Nephron (organoid): ENCODE measurements at regions not wholly inside any gene's neighbourhood (a gene's known extent, or its start where the extent isn't known, plus 50 kb on each side); places are given as distances from the start of the nearest gene placed in this dataset.
"Not testable (repeated sequence)": the region's sequence is repeated elsewhere in the genome, so short reads cannot be mapped to it uniquely, and the experiment has no call there.

ENCODE experiments used
- H3K27ac Mint-ChIP-seq, 3 experiments: 2 replicates each; pipeline ENCODE4 v1.8.0; 2020; ENCODE audit warnings: mixed read lengths in 3 of 3, mild to moderate bottlenecking in 2 of 3, moderate library complexity in 1 of 3
- H3K27me3 Mint-ChIP-seq: 2 replicates; pipeline ENCODE4 v1.8.0; 2021; ENCODE audit warnings: low read depth, mild to moderate bottlenecking, moderate library complexity, mixed read lengths
- H3K36me3 Mint-ChIP-seq: 2 replicates; pipeline ENCODE4 v1.8.0; 2020; ENCODE audit warnings: low read depth, mixed read lengths
- H3K4me1 Mint-ChIP-seq: 2 replicates; pipeline ENCODE4 v1.8.0; 2020; ENCODE audit warnings: mixed read lengths
- H3K4me3 Mint-ChIP-seq, 3 experiments: 2 replicates each; pipeline ENCODE4 v1.8.0; 2020; ENCODE audit warnings: mild to moderate bottlenecking in 3 of 3, mixed read lengths in 3 of 3, moderate library complexity in 2 of 3
- H3K9me3 Mint-ChIP-seq: 2 replicates; pipeline ENCODE4 v1.8.0; 2020; ENCODE audit warnings: mixed read lengths
- TF ChIP-seq, protein P1 (sequence below), 3 experiments: fragments of 200-600 bp; sonication (generic); IDR thresholded peaks; one replicate each; pipeline ENCODE4 v1.5.0; 2021; ENCODE audit warnings: antibody characterized with exemption in 3 of 3; ENCODE audit not compliant: unreplicated experiment in 3 of 3

DNA sequence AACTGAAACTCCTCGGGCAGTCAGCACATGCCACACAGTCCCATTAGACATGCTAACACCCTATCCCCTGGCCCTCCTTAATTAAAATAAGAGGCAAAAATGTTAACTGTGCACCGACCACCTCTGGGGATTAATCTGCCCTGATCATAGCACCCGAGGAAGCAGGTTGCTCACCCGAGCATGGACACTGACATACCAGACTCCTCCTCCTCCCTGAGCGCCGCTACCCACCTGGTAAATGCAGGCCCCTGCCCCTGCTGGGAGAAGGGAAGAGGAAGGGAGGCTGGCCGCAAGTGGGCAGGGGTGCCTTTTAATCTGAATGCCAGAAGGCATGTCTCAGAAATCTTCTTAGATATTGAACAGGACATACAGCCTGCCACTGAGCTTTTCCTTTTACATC, 360.9 kb downstream of the RRAGC start:
- no peaks in the 10 kb centered on the region for H3K9me3 Mint-ChIP-seq
- H3K27ac Mint-ChIP-seq, result peak overlapping the region; percentile 20 to 61 (median 48)
- H3K36me3 Mint-ChIP-seq, result no peaks in the 10 kb centered on the region
- H3K27me3 Mint-ChIP-seq, result peaks cover 34% of the 10 kb centered on the region
- peaks cover 38% of the 10 kb centered on the region for H3K4me1 Mint-ChIP-seq
- TF ChIP-seq, protein P1, sequence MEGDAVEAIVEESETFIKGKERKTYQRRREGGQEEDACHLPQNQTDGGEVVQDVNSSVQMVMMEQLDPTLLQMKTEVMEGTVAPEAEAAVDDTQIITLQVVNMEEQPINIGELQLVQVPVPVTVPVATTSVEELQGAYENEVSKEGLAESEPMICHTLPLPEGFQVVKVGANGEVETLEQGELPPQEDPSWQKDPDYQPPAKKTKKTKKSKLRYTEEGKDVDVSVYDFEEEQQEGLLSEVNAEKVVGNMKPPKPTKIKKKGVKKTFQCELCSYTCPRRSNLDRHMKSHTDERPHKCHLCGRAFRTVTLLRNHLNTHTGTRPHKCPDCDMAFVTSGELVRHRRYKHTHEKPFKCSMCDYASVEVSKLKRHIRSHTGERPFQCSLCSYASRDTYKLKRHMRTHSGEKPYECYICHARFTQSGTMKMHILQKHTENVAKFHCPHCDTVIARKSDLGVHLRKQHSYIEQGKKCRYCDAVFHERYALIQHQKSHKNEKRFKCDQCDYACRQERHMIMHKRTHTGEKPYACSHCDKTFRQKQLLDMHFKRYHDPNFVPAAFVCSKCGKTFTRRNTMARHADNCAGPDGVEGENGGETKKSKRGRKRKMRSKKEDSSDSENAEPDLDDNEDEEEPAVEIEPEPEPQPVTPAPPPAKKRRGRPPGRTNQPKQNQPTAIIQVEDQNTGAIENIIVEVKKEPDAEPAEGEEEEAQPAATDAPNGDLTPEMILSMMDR (IDR thresholded peaks at IDR 0.05; ENCODE audit: unreplicated experiment in 3 of 3), result no peak
- peak overlapping the region; percentile 2 to 12 (median 10) for H3K4me3 Mint-ChIP-seq

DNA sequence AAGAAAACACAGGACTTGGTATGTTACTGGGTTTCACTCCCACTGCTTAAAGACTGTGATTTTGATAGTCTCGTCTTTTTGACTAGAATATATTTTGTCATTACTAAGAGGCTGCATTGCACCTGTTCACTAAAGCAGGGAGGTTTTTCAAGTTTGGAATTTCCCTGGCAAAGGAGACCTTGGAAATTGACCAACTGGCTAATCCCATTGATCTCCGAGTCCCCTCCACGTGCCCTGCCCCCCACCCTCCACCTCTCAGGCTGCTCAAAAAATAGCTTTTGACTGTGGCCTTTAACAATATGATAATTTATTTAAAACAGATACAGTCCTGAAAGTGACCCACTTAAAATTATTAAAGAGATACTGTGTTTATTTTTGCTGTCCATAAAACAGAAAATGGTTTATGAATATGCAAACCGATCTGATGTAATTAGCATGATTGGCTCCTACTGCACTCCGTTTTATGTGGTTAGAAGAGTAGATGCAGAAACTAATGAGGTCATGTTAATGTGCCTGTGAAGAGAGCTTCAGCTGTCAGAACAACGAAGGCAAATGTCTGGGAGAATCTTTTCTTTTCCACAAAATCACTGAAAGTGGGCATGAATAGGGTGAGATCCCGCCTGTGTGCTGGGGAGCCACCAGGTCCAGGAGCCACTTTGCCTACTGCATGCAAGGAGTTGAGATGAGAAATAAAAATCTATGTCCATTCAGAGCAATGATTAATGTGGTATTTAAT, 361.5 kb downstream of the RRAGC start:
- Mint-ChIP-seq H3K4me1 (peaks cover 38% of the 10 kb centered on the region), H3K27ac (peak overlapping the region; percentile 20 to 68 (median 61)), H3K9me3 (no peaks in the 10 kb centered on the region), H3K27me3 (peaks cover 28% of the 10 kb centered on the region), H3K36me3 (no peaks in the 10 kb centered on the region), H3K4me3 (peak overlapping the region in 1 of 3 experiments; percentile 21)
- TF ChIP-seq, protein P1 (IDR thresholded peaks at IDR 0.05; ENCODE audit: unreplicated experiment in 3 of 3), result no peak

DNA sequence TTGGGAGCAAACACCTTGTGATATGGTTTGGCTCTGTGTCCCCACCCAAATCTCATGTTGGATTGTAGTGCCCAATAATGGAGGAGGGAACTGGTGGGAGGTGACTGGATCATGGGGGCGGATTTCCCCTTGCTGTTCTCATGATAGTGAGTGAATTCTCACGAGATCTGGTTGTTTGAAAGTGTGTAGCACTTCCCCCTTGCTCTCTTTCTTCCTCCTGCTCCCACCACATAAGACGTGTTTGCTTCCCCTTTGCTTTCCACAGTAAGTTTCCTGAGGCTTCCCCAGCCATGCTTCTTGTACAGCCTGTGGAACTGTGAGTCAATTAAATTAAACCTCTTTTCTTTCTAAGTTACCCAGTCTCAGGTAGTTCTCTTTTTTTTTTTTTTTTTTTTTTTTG, 366.3 kb downstream of the RRAGC start:
- H3K36me3 Mint-ChIP-seq, H3K27ac Mint-ChIP-seq, H3K27me3 Mint-ChIP-seq, H3K9me3 Mint-ChIP-seq, H3K4me3 Mint-ChIP-seq: not testable (repeated sequence)
- peaks cover 22% of the 10 kb centered on the region for H3K4me1 Mint-ChIP-seq

DNA sequence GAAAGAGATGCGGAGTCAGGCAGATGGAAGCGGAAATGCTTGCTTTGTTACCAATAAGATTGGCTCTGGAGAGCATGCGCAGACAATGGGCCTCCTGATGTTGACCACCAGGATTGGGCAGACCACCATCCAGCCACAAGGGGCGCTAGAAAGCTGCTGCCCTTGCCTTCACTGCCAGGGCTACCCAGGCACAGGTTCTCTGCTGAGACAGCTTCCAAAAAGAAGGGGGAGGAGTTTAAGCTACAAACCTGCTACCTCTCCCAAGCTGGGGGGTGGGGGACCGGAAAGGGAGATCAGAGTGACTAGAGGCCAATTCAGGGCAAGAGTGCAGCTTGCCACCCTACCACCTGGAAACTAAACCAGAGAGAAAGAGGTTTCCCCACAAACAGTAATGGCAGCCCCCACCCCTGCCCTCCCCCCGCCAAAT, 369.7 kb downstream of the RRAGC start:
- TF ChIP-seq, protein P1 (IDR thresholded peaks at IDR 0.05; ENCODE audit: unreplicated experiment in 3 of 3), result peak in 2 of 3 experiments; percentile 37 to 53
- no peaks in the 10 kb centered on the region for H3K9me3 Mint-ChIP-seq
- H3K27ac Mint-ChIP-seq, result no peak overlapping the region
- no peak overlapping the region for H3K4me3 Mint-ChIP-seq
- no peaks in the 10 kb centered on the region for H3K36me3 Mint-ChIP-seq
- peaks cover 21% of the 10 kb centered on the region for H3K27me3 Mint-ChIP-seq
- peaks cover 25% of the 10 kb centered on the region for H3K4me1 Mint-ChIP-seq

DNA sequence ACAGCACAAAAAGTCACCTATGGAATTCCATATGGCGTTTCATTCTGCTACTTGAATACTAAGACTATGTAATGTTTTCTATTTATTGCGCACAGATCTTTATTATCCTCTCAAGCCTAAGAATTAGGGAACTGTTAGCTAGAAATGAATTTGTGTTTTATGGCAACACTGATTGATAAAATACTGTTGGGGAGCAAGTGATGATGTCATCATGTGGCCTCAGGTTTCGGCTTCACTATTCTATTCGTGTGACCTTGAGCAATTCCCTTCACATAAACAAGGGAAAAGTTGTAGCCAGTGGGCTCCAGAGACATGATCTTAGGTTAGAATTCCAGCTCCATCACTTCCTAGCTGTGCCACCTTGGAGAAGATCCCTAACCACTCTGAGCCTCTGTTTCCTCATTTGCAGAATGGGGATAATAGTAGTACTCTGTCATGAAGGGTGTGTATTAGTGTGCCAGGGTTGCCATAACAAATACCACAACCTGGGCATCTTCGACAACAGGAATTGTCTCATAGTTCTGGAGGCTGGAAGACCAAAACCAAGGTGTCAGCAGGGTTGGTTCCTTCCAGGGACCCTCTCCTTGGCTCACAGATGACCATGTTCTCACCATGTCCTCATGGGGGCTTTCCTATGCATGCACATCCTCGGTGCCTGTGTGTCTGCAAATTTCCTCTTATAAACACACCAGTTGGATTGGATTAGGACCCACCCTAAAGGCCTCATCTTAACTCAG, 371.2 kb downstream of the RRAGC start:
- H3K27ac Mint-ChIP-seq, result no peak overlapping the region

DNA sequence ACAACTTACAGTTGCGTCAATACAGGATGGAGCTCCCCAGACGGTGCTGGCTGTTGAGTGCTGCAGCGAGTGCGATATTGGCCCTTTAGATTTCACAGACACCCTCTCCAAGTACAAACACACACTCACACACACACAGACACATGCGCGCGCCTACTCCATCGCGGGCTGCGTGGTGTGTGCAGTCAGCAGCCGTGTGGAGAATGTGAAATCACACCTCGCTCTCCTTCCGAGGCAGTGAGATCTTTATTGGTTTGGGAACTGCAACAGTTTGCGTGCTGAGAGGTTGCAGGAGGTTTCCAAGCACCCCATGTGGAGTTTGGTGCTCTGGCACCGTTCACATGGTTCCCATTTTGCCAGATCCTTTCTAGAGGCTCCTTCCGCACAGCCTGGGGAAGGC, 372.2 kb downstream of the RRAGC start:
- peaks cover 24% of the 10 kb centered on the region for H3K27me3 Mint-ChIP-seq
- H3K4me3 Mint-ChIP-seq, result no peak overlapping the region
- no peak overlapping the region for H3K27ac Mint-ChIP-seq
- peaks cover 25% of the 10 kb centered on the region for H3K4me1 Mint-ChIP-seq
- TF ChIP-seq, protein P1 (IDR thresholded peaks at IDR 0.05; ENCODE audit: unreplicated experiment in 3 of 3), result no peak
- H3K36me3 Mint-ChIP-seq, result no peaks in the 10 kb centered on the region
- no peaks in the 10 kb centered on the region for H3K9me3 Mint-ChIP-seq

More for the DNA sequence above, 371.2 kb downstream of the RRAGC start:
- Mint-ChIP-seq H3K4me3 (no peak overlapping the region), H3K9me3 (no peaks in the 10 kb centered on the region), H3K36me3 (no peaks in the 10 kb centered on the region), H3K4me1 (peaks cover 25% of the 10 kb centered on the region), H3K27me3 (peaks cover 25% of the 10 kb centered on the region)
- TF ChIP-seq, protein P1 (IDR thresholded peaks at IDR 0.05; ENCODE audit: unreplicated experiment in 3 of 3), result no peak
